Frontal cortex (tissue), 3 donors: ENCODE measurements at regions not wholly inside any gene's neighbourhood (a gene's known extent, or its start where the extent isn't known, plus 50 kb on each side); places are given as distances from the start of the nearest gene placed in this dataset.
A peak's percentile ranks its signal among the peaks of the same experiment; 100 is the strongest.

ENCODE experiments used
- DNase-seq, 2 donors: peaks; one replicate each; pipeline ENCODE4 v3.0.0; 2012; ENCODE audit warnings: low spot score in 2 of 2
- FAIRE-seq: peaks from 2 replicates; lab custom pipeline; 2012; peaks lifted over from hg19 to GRCh38; lab: Jason Lieb, UNC
- donor health status: control.
- donor health status: control.
- donor health status: control.

- FAIRE-seq (no peak), DNase-seq (no peak)
Observed at GRCh38 chr2:175516555-175516954, 335.0 kb upstream of the ATP5MC3 start.

GRCh38 chr2:175500255-175500654, 318.7 kb upstream of the ATP5MC3 start:
- DNase-seq (no peak), FAIRE-seq (peak; percentile 10)

DNA sequence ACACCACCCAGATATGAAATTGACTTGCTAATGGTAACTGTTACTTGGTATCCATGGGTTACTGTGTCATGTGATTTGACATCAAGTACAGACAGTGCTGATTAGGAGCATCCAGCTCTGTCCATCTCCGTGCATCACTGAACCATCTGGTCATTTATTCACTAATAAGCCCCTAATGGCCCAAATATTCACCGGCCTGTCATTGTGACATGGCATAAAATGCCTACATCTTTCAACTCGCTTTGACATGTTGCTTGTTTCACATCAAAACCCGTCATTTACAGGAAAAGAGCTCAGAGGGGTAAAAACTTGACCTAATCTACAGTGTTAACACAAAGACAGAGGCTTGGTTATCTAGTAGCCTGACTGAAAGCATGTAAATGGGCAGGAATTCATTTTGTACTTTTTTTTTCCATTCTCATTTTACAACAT, 308.9 kb upstream of the ATP5MC3 start:
- no peak for DNase-seq
- FAIRE-seq, result no peak

- FAIRE-seq, result no peak
- DNase-seq, result no peak
Observed at GRCh38 chr2:175478096-175478768, 296.7 kb upstream of the ATP5MC3 start.

DNA sequence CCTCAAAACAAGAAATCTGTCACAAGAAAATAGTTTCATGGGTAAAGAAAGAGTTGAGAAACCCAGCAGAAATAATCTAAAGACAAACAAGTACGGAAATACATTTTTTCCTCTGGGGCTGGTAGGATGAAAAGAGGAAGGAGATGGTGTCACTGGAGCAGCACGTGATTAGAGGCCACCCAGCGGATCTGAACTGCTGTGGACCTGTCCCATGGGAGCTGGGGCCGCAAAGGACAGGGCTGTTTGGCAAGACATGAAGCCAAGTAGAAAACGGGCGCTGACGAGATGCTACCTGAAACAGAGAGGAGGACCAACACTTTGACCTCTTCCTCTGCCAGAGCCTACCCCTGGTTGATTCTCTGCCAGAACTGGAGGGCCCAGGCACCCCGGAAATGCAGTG, 295.4 kb upstream of the ATP5MC3 start:
- FAIRE-seq (no peak), DNase-seq (no peak)

DNA sequence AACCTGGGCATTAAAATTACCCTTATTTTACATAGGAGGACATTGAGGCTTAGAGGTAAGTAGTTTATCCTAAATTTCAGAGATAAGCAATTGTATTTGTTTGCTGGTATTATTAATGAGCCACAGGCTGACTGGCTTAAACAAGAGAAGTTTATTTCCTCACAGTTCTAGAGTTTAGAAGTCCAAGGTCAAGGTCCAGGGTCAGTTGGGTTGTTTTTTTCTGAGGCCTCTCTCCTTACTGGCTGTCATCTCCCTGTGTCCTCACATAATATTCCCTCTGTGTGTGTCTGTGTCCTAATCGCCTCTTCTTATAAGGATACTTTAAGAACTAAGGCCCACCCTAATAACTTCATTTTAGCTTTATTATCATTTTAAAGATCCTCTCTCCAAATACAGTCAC, 294.9 kb upstream of the ATP5MC3 start:
- FAIRE-seq, result no peak
- no peak for DNase-seq

GRCh38 chr2:175475130-175475529, 293.6 kb upstream of the ATP5MC3 start:
- FAIRE-seq, result no peak

GRCh38 chr2:175468431-175469098, 287.1 kb upstream of the ATP5MC3 start:
- DNase-seq (no peak), FAIRE-seq (no peak)

More at GRCh38 chr2:175475130-175475529, 293.6 kb upstream of the ATP5MC3 start:
- DNase-seq, result no peak

- FAIRE-seq (no peak), DNase-seq (no peak)
Observed at GRCh38 chr2:175465101-175465500, 283.6 kb upstream of the ATP5MC3 start.

DNA sequence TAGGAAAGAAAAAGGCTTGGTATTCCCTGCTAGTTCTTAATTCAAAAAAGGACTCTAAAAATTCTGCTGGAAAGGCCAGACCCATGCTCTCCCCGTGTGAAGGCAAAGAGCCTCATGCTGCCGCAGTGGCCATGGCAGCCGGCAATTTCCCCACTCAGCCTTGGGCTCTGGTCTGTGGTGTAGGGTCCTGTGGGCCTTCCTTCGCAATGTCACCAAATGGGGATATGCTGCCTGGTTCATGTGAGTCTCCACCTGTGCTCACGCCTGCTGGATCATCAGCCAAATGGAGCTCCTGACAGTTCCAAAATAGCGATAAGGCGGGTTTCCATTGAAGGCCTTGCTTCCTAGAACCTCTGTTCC, 282.8 kb upstream of the ATP5MC3 start:
- FAIRE-seq, result no peak
- no peak for DNase-seq

- DNase-seq, result no peak
- FAIRE-seq, result no peak
Observed at GRCh38 chr2:175463589-175464310, 282.2 kb upstream of the ATP5MC3 start.

DNA sequence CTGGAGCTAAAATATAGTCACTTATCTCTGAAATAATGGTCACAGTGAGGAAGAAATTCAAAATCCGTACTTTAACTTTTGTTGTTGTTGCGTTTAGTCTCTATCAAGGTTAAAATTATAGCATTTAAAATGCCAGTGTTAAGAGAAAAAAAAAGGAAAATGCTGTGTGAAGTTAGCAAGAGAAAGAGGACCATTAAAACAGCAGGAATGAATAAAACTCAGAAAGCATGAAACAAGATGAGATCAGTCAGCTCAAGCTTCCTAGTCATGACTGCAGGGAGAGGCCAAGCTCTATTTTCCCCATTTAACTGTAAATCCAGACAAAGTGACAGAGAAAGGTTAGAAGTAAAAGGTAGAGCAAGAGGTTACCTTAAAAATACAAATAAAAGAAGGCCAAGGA, 281.7 kb upstream of the ATP5MC3 start:
- FAIRE-seq (no peak), DNase-seq (no peak)

- DNase-seq, result no peak
Observed at GRCh38 chr2:175462246-175462645, 280.7 kb upstream of the ATP5MC3 start.

DNA sequence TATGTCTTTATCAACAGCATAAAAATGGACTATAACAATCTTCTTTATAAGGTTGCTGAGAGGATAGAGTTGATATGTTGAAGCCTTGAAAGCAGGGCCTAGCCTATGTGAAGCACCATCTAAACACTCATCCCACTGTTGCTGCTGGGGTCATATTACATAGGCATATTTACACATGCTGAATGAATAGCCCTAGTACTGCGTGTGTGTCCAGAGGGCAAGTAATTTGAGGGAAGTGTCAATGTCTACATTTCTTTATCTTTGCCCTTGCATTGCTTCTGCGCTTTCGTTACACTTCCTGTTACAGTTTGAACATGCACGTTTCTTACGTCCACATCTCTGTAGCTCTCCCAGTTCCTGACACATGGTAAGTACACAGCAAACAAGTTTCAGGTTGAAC, 280.3 kb upstream of the ATP5MC3 start:
- no peak for DNase-seq
- no peak for FAIRE-seq

More at GRCh38 chr2:175462246-175462645, 280.7 kb upstream of the ATP5MC3 start:
- FAIRE-seq, result no peak

- FAIRE-seq, result no peak
- DNase-seq, result no peak
Observed at GRCh38 chr2:175457895-175458448, 276.5 kb upstream of the ATP5MC3 start.

- DNase-seq, result no peak
- no peak for FAIRE-seq
Observed at GRCh38 chr2:175454953-175455389, 273.5 kb upstream of the ATP5MC3 start.

DNA sequence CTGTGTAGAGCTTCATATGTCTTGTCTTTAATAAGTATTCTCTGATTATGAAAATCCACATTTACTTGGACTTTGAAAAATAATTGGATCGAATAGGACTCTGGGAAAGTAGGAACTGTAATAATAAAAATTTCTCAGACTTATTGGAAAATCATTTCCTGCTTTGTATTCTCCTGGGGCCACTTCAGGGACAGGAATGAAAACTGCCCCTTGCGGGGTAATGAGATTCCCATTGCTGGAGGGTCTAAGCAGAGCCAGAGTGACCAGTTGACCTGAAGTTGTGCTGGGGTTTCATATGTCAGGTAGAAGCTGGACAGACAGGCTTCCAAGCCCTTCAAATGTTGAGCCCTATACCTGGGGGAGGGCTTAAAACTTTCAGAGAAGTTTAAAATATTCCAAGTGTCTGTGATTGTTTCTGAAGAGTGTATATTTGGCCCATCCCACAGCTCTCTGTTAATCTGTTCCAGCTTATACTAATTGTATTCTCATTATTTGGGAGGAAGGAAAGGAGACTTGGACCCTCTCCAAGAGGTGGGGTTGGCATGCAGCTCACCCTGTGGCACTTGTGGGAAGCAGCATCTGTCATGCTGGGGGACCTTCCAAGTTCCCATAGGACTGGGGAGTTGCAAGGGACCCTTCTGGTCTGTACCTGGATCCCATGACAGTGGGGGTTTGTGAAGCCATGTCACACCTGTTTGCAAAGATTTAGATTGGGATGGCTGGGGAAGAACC, 268.7 kb upstream of the ATP5MC3 start:
- no peak for DNase-seq
- no peak for FAIRE-seq

DNA sequence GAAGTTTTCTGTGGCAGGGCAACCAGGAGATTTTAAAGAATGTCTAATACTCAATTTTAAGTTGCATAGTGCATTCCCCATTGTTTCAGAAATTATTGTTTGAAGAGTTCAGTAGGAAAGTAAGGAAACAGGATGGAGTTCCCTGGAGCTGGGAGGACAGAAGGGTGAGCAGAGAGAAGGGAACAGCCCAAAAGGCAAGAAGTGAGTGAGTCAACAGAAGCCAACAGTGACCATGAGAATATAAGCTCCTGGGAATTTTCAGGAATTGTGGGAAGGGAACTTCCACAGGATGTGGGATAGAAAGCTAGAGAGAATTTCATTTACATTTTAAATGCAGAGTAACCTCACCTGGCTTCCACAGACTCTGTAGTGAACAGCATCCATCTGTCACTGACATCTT, 268.1 kb upstream of the ATP5MC3 start:
- DNase-seq (no peak), FAIRE-seq (no peak)

DNA sequence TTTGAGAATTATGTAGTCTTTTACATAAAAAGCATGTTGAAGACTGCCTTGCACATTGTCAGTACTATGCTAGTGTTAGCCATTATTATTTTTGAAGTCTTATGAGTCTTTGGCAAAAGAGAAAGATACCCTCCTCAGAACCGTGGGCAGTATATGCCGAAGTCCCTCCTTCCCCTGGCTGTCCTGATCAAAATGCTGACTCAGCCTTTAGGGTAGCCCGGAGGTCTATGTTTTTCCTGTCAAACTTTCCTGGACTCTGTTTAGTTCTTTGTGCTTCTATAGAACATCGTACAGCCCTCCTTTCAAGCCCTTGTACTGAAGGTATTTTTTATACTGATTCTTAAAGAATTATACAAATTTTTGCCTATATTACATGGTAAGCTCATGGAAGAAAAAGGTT, 264.7 kb upstream of the ATP5MC3 start:
- no peak for FAIRE-seq
- DNase-seq, result no peak

- FAIRE-seq (no peak), DNase-seq (no peak)
Observed at GRCh38 chr2:175445281-175445680, 263.8 kb upstream of the ATP5MC3 start.
